ENCODE measurements at regions not wholly inside any gene's neighbourhood (a gene's known extent, or its start where the extent isn't known, plus 50 kb on each side); places are given as distances from the start of the nearest gene placed in this dataset.

DNA sequence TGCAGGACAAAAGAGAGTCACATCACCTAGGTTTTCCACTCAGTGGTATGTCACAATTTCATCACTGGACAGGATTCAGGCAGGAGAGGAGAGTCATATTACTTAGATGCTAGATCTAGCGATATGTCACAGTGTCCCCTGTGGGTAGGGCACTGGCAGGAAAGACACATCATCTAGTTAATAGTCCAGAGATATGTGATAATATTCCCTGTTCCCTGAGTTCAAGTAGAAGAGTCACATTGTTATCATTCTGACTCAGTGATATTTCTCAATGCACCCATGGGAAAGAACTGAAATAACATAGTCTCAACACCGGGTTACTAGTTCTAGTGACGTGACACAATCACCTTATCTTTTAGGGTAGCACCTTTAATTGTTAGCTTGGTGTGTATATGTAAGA is 944.0 kb upstream of the TSPY4 start:
- no peak for DNase-seq (ENCODE audit: low read depth)

DNA sequence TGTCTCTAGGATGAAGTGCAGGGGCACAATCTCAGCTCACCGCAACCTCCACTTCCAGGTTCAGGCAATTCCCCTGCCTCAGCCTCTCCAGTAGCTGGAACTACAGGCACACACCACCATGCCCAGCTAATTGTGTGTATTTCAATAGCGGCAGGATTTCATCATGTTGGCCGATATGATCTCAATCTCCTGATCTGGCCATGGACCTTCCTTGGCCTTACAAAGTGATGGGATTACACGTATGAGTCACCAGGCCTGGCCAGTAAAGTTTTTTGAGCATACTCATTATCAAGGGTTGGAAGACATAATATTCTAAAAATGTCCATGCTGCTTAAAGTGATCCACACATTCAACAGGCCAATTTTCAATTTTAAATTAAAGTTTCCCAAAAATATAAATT is 914.4 kb upstream of the TSPY4 start:
- DNase-seq (ENCODE audit: low read depth), result no peak

DNA sequence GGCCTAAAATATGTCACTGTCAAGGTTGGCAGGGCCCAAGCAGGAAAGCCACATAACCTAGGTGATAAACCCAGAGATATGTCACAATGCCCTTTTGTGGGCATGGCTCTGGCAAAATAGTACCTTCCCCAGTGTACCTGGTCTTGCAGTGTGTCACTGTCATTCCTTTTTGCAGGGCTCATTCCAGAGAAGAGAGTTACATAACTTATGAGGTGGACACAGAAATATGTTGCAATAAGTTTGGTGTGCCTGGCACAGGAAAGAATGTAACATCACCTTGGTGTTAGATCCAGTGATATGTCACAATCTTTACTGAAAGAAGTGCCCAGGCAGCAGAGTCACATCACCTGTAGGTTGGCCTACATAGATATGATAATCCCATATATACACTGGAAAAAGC is 910.8 kb upstream of the TSPY4 start:
- no peak for DNase-seq (ENCODE audit: low read depth)

DNA sequence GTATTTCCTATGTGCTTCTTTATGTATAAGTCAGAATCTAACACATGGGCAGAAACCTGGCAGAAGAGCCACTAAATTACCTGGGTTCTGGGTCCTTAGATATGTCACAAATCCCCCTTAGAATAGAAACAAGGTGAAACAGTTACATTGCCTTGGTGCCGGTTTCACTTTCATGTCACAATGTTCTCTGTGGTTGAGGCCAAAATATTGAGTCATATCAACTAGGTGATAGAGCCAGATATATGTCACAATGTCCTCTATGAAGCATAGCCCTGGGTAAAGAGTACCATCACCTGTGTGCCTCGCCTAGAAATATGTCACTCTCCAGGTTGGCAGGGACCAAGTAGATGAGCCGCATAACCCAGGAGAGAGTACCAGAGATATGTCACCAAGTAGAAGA is 899.8 kb upstream of the TSPY4 start:
- no peak for DNase-seq (ENCODE audit: low read depth)

DNA sequence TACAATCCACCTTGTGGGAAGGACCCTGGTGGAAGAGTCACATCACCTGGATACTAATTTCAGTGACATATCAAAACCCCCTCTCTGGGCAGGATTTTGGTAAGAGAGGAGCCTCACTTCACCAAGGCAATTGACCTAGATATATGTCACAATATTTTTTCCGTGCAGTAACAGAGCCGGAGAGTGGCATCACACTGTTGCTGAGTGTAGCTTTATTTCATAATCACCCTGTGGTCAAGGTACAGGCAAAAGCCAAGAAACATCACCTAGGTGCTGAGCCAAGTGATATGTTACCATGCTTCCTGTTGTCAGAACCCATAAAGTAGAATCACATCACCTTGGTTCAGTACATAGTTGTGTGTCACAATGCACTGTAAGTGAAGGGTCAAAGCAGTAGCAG is 895.2 kb upstream of the TSPY4 start:
- DNase-seq (ENCODE audit: low read depth), result no peak

DNA sequence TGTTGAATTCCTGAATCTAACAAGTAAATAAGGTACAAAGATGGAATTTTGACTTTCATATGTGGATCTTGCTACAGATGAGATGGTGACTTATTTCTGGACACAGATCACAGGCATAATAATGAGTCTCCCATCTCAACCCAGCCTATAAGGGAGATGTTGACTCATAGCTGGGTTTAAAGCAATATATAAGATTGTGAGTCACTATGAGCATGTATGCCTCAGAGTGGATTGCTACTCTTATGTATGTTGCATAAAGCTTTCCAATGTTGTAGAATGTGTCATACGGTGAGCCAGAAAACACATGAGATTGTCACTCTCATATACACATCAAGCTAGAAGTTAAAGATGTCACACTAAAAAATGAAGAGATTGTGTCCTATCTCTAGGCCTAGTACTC is 884.3 kb upstream of the TSPY4 start:
- no peak for DNase-seq (ENCODE audit: low read depth)

DNA sequence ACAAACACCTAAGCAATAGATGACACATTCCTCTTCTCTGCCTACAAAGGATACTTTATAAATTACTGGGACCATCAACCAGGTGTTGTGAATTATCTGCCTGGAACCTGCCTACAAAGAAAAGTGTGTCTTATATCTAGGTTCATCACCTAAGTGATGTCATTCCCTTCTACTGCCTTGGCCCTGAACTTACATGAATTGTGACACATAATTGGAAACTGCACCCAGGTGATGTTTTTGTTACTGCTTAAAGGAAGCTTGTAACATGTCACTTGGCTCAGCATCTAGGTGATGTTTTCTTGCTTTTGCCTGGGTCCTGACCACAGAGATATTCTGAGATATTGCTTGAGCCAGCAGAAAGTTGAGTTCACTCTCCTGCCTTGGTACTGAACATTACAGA is 870.5 kb upstream of the TSPY4 start:
- no peak for DNase-seq (ENCODE audit: low read depth)

DNA sequence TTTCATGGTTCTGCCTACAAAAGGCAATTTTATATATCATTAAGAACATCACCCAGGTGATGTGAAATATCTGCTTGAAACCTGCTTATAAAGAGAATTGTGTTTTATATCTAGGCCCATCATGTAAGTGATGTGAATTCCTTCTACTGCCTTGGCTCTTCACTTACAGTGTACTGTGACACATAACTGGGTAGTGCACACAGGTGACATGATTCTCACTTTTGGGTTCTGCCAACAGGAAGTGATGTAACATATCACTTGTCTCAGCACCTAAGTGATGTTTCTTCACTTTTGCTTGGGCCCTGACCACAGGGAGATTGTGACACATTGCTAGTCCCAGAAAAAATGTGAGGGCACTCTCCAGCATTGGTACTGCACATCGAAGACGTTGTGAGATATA is 867.0 kb upstream of the TSPY4 start:
- DNase-seq (ENCODE audit: low read depth), result no peak

DNA sequence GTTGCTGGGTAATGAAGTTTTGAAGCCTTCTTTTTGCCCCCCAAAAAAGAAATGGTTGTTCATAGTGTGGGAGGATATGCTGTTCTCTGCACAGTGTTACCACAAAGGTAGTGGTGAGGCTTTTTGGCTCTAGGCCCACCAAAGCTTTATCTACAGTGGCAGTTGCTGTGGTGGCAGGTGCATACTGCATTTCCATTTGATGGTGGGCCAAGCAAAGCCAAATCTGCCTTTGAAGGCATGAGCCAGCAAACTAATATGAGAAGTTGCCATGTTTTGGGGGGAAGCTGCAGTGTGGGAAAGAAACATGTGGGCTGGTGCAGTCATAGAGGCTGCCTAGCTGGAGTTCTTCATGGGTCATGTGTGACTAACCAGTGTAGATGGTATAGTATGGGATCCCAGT is 858.1 kb upstream of the TSPY4 start:
- DNase-seq (ENCODE audit: low read depth), result no peak

DNA sequence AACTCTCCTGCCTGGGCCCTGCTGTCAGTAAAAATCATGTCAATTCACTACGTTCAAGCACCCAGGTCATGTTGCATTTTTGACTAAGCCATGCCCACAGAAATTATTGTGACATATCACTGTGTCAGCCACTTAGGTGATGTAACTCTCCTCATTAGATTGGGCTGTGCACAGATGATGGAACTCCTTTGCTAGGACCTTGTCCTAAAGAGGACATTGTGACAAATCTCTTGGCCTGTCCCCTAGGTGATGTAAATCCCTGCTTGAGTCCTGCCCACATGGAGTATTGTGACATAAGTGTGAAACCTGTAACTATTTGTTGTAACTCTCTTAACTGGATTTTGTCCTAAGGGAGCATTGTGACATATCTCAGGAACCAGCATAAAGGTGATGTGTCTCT is 848.3 kb upstream of the TSPY4 start:
- no peak for DNase-seq (ENCODE audit: low read depth)

DNA sequence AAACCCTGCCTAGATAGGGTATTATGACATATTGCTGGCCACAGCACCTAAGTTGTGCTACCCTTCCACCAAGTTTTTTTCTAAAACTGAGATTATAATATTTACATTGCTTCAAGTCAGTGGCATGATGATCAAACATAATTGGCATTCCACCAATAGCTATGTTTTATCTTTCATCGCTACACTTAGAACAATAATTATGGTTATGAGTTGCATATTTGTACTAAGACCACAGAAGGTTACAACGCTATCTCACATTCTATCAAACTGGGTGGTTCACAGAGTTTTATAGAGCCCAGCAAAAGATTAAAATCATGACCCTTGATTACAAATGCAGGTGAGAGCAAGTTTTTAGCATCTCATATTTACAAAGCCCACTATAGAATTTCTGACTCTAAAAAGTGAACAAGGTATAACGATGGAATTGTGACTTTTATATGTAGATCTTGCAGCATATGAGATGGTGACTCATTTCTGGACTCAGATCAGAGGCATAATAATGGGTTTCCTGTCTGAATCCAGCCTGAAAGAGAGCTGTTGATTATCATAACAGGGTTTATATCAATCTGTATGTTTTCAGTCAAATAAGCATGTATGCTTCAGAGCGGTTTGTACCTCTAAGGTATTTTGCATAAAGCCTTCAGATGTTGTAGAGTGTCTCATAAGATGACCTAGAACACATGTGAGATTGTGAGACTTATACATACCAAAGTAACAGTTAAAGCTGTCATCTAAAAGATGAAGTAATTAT is 847.2 kb upstream of the TSPY4 start:
- no peak for DNase-seq (ENCODE audit: low read depth)

DNA sequence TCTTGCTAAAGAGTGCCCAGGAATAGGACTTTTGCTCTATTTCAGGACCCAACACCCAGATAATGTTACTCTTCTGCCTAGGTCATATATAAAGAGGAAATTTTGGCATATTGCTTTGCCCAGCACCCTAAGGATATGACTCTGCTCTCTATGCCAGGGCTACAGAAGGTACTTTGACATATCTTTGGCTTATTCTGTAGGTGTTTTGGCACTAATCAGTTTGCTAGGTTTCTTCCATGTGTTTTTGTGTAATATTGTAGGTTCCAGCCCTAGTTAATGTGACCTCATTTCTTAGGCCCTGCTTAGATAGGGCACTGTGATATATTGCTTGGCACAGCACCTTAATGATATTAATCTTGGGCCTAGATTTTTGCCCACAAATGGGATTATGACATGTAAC is 842.9 kb upstream of the TSPY4 start:
- no peak for DNase-seq (ENCODE audit: low read depth)

DNA sequence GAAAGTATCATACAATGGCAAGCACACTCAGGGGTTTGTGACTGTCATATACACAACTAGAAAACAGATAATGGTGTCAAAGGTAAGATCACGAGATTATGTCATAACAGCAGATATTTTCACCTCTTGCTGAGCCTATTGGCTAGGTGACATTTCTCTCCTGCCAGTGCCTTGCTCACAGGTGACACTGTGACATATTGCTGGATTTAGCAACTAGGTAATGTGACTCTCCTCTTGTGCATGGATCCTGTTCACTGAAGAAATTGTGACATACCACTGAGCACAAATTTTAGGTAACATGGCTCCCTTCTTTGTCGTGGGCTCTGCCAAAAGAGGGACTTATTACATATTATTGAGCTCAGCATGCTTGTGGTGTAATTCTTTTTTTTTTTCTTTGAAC is 842.0 kb upstream of the TSPY4 start:
- DNase-seq (ENCODE audit: low read depth), result no peak

DNA sequence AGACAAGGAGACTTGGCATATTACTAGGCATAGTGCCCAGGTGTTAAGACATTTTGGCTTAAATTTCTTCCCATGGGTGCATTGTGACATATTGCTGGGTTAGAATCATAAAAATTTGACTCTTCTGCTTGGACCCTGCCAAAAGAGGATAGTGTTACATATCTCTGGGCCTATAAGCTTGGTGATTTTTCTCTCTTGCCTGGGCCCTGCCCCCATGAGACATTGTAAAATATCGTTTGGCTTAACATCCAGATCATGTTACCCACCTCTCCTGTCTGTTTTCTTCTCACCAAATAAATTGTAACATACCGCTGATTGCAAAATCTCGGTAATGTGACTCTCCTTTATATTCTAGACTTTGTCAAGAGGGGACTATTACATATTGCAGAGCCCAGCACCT is 836.4 kb upstream of the TSPY4 start:
- no peak for DNase-seq (ENCODE audit: low read depth)

DNA sequence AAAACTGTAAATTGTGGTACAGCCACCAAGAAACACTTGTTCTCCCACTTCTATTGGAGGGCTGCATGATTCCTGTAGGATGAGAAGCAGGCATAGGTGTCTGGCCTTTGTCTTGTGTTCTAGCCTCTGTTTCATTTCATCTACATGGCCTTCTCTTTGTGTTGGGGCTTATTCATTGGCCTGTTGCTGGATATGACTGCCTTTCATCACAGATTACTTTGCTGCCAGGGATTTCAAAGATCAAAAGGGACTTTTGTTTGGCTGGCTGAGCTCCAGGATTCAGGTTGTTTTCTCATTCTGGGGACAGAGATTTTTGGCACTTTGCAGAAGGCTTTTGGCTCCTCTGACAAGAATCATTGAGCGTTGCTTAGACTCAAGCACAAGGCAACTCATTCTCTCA is 803.8 kb upstream of the TSPY4 start:
- no peak for DNase-seq (ENCODE audit: low read depth)

DNA sequence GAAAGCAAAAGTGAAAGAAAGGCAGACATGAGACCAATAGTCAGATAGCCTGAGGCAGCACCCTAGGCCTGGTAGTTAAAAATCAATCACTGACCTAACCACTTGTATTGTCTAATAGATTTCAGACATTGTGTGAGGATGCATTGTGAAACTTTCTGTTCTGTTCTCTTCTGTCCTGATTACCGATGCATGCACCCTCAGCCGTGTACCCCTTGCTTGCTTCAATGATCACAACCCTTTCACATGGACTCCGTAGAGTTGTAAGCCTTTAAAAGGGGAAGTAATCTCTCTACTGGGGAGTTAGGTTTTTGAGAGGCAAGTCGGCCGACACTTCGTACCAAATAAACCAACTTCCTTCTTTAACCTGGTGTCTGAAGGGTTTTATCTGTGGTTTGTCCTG is 801.6 kb upstream of the TSPY4 start:
- no peak for DNase-seq (ENCODE audit: low read depth)

DNA sequence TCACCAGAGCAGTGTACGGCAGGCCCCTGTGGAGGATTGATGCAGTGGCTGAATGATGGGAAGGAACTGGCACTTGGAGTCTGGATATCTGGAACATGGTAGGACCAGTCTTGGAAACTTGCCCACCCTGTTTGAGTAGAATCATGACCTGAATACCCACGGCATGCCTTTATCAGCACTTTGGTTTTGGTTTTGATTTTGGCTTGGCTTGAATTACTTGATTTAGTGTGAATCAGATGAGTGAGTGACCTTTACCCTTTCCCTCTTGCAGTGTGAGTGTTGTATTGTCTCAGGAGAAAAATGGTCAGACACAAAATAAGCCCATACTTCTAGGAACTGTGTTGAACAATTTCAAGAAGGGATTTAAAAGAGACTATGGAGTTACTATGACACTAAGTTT is 801.0 kb upstream of the TSPY4 start:
- DNase-seq (ENCODE audit: low read depth), result no peak

DNA sequence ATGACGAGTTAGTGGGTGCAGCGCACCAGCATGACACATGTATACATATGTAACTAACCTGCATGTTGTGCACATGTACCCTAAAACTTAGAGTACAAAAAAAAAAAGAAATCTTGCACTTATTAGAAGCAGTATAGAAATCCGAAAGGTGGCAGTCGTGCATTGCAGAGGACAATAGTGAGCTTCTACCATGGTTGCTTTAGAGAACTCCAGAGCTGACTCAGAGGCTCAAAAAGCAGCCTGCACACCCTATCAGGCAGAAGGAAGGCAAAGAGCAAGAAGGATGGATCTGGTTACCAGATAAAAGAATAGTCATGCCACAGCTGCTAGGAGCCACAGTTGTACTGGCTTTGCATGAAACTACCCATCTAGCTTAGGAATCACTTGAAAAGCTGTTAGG is 796.0 kb upstream of the TSPY4 start:
- no peak for DNase-seq (ENCODE audit: low read depth)

DNA sequence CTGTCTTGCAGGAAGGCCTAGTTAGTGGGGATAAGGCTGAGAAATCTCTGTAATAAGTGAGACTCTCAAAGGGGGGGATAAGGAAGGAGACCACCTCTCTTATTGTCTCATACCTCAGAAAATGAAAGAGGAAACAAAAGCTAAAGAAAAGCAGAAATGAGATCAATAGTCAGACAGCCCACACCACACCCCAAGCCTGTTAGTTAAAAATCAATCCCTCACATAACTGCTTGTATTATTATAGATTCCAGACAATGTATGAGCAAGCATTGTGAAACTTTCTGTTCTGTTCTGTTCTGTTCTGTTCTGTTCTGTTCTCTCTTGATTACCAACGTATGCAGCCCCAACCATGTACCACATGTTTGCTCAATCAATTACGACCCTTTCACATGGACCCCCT is 792.5 kb upstream of the TSPY4 start:
- DNase-seq (ENCODE audit: low read depth), result no peak

DNA sequence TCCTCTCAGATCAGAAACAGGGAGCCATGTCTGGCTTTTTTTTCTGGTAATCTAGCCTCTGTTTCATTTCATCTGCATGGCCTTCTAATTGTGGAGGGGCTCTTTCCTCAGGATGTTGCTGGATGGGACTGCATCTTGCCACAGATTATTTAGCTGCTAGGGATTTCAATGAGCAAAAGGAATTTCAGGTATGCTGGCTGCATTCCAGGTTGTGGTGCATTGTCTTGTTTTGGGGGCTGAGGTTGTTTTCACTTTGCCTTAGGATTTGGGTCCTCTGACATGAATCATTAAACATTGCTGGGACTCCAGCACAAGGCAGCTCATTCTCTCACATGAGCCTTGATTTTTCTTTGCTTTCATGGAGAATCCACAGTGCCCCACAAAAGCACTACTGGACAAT is 789.3 kb upstream of the TSPY4 start:
- DNase-seq (ENCODE audit: low read depth), result no peak

DNA sequence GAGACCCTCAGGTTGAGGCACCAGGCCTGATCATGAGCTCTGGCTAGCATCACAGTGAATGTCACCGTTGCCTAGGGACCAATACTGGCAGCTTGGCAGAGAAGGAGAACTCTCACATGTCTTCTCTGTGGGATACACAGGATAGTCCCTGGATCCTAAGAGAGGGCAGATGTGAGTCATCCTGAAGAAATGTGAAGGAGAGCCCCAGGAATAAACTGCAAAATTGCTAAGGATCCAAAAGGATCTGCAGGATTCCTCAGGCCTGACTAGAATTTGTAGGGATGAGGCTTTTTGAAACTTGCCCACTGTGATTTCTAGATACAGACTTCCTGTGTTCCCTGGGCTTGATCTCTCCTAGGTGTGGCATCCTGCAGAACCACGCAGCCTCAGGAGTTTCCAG is 785.9 kb upstream of the TSPY4 start:
- no peak for DNase-seq (ENCODE audit: low read depth)

DNA sequence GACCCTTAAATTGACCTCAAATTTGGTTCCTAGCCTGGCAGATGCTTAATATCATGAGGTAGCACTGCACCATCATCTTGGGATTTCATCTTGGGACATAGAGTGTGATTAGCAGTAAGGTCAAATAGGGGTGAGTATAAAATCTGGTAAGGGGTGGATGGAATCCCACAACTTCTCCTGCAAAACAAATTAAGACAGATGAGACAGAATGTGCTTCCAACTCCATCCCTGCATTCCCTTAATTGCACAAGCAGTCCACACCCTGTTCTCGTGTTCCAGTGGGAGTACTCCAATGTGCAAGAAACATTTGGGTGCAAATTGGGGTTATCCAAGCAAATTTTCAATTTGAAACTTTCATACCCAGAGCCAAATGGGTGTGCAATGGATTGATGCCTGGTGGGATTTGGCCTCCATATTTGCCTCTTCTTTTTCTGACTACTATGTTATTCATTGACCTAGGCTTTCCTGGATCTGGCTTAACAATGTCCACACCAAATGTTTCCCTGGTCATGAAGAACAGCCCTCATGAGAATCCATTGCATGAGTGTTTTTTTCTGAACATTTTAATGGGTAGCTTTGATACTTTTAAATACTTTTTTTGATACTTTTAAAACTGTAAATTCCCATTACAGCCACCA is 785.0 kb upstream of the TSPY4 start:
- DNase-seq (ENCODE audit: low read depth), result no peak

DNA sequence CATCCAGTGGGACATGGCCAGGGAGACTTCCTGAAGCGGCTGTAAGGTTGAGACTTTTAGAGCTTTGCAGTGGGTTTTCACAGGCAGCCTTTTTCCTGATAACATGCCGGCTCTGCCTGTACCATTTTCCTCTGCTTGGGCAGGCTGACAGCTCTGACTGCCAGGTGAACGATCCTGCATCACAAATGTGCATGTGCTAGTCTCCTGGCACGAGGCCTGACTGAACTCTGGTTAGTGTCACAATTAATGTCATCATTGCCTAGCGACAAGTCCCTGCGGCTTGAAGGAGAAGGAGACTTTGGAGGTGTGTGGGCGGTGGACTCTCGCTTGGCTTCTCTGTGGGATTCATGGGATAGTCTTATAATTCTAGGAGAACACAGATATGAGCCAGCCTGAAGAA is 783.6 kb upstream of the TSPY4 start:
- DNase-seq (ENCODE audit: low read depth), result no peak

DNA sequence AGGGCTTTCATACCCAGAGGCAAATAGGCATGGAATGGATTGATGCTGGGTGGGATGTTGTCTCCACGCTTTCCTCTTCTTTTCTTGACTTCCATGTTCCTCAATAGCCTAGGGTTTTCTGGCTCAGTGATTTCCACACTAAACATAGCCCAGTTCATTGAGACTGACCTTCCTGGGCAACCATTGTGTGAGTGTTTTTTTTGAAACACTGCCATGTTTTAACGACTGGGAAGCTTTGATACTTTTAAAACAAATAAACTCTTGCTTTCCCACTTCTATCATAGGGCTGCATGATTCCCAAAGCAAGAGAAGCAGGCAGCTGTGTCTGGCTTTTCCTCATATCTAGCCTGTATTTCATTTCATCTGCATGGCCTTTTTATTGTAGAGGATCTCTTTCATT is 775.9 kb upstream of the TSPY4 start:
- DNase-seq (ENCODE audit: low read depth), result no peak
